H9 (cell line): ENCODE measurements at regions not wholly inside any gene's neighbourhood (a gene's known extent, or its start where the extent isn't known, plus 50 kb on each side); places are given as distances from the start of the nearest gene placed in this dataset.

Experiments used
- DNase-seq: peaks from one replicate; pipeline ENCODE4 v3.0.0-alpha.2; 2017
- H2AFZ ChIP-seq: one replicate; pipeline ENCODE4 v1.6.1; 2013; ENCODE audit warnings: mild to moderate bottlenecking, low read length, control low read depth, moderate library complexity
- H2AK5ac ChIP-seq: 2 replicates; pipeline ENCODE4 v1.6.1; 2013; ENCODE audit warnings: low read length, control low read depth, mixed read lengths; ENCODE audit not compliant: insufficient read length
- H2BK120ac ChIP-seq: one replicate; pipeline ENCODE4 v1.6.1; 2013; ENCODE audit warnings: low read depth, mild to moderate bottlenecking, low read length, control low read depth, inconsistent platforms; ENCODE audit not compliant: poor library complexity, severe bottlenecking
- H2BK12ac ChIP-seq: 2 replicates; pipeline ENCODE4 v1.6.1; 2013; ENCODE audit warnings: low read length, control low read depth, mixed read lengths, low read depth; ENCODE audit not compliant: insufficient read length
- H2BK15ac ChIP-seq: 2 replicates; pipeline ENCODE4 v1.6.1; 2013; ENCODE audit warnings: low read depth, low read length, control low read depth
- H2BK20ac ChIP-seq: one replicate; pipeline ENCODE4 v1.6.1; 2013; ENCODE audit warnings: low read depth, mild to moderate bottlenecking, low read length, control low read depth, inconsistent platforms; ENCODE audit not compliant: poor library complexity, severe bottlenecking
- H2BK5ac ChIP-seq: 2 replicates; pipeline ENCODE4 v1.6.1; 2013; ENCODE audit warnings: low read length, control low read depth, mixed read lengths; ENCODE audit not compliant: insufficient read length
- H3K14ac ChIP-seq: 2 replicates; pipeline ENCODE4 v1.6.1; 2013; ENCODE audit warnings: low read length, control low read depth; ENCODE audit not compliant: insufficient read depth
- H3K18ac ChIP-seq: 2 replicates; pipeline ENCODE4 v1.6.1; 2013; ENCODE audit warnings: low read depth, mild to moderate bottlenecking, mixed read lengths, low read length, control low read depth; ENCODE audit not compliant: insufficient read length
- H3K23ac ChIP-seq: 2 replicates; pipeline ENCODE4 v1.6.1; 2013; ENCODE audit warnings: low read length, control low read depth, mixed read lengths, low read depth; ENCODE audit not compliant: insufficient read length
- H3K23me2 ChIP-seq: 2 replicates; pipeline ENCODE4 v1.6.1; 2013; ENCODE audit warnings: low read depth, mild to moderate bottlenecking, mixed read lengths, low read length, control low read depth; ENCODE audit not compliant: insufficient read length, poor library complexity, severe bottlenecking
- H3K27ac ChIP-seq: 2 replicates; pipeline ENCODE4 v1.5.1; 2013; ENCODE audit warnings: low read length, control low read depth, mixed read lengths, low read depth; ENCODE audit not compliant: insufficient read length
- H3K27me3 ChIP-seq: 2 replicates; pipeline ENCODE4 v1.6.1; 2013; ENCODE audit warnings: low read length, control low read depth, inconsistent platforms; ENCODE audit not compliant: insufficient read depth
- H3K4ac ChIP-seq: 2 replicates; pipeline ENCODE4 v1.6.1; 2013; ENCODE audit warnings: low read depth, mild to moderate bottlenecking, control low read depth, inconsistent platforms, low read length, moderate library complexity
- H3K4me1 ChIP-seq: 2 replicates; pipeline ENCODE4 v1.6.1; 2013; ENCODE audit warnings: low read length, control low read depth, inconsistent platforms; ENCODE audit not compliant: insufficient read depth
- H3K4me2 ChIP-seq: 2 replicates; pipeline ENCODE4 v1.6.1; 2013; ENCODE audit warnings: low read length, control low read depth, mixed read lengths; ENCODE audit not compliant: insufficient read length, insufficient read depth
- H3K56ac ChIP-seq: 2 replicates; pipeline ENCODE4 v1.6.1; 2013; ENCODE audit warnings: low read depth, mild to moderate bottlenecking, mixed read lengths, low read length, control low read depth; ENCODE audit not compliant: insufficient read length
- H3K79me1 ChIP-seq: 2 replicates; pipeline ENCODE4 v1.6.1; 2013; ENCODE audit warnings: low read depth, mild to moderate bottlenecking, moderate library complexity, low read length, control low read depth, inconsistent platforms; ENCODE audit not compliant: insufficient read depth, poor library complexity, severe bottlenecking
- H3K79me2 ChIP-seq: 2 replicates; pipeline ENCODE4 v1.6.1; 2013; ENCODE audit warnings: low read length, control low read depth, inconsistent platforms; ENCODE audit not compliant: insufficient read depth
- H3K9ac ChIP-seq: 2 replicates; pipeline ENCODE4 v1.6.1; 2013; ENCODE audit warnings: low read length, control low read depth, mixed read lengths; ENCODE audit not compliant: insufficient read length; ENCODE audit errors: extremely low read depth
- H3K9me3 ChIP-seq: one replicate; pipeline ENCODE4 v1.6.1; 2013; ENCODE audit warnings: low read depth, low read length, inconsistent platforms; ENCODE audit not compliant: control insufficient read depth
- H3T11ph ChIP-seq: one replicate; pipeline ENCODE4 v1.6.1; 2013; ENCODE audit warnings: mild to moderate bottlenecking, low read length, control low read depth, inconsistent platforms
- H4K20me1 ChIP-seq: one replicate; pipeline ENCODE4 v1.6.1; 2013; ENCODE audit not compliant: control insufficient read depth, insufficient read length, insufficient read depth
- H4K5ac ChIP-seq: 2 replicates; pipeline ENCODE4 v1.6.1; 2013; ENCODE audit warnings: low read depth, mild to moderate bottlenecking, mixed read lengths, low read length, control low read depth; ENCODE audit not compliant: insufficient read length
- H4K8ac ChIP-seq: replicated peaks from 2 replicates; pipeline ENCODE4 v1.6.1; 2013; ENCODE audit warnings: low read length, control low read depth, mixed read lengths, low read depth; ENCODE audit not compliant: insufficient read length
- H4K91ac ChIP-seq: 2 replicates; pipeline ENCODE4 v1.6.1; 2013; ENCODE audit warnings: low read depth, mild to moderate bottlenecking, moderate library complexity, mixed read lengths, low read length, control low read depth; ENCODE audit not compliant: insufficient read length
- H3K27ac Mint-ChIP-seq, 3 experiments: 2 replicates in 2 of 3; 3 replicates in 1 of 3; pipeline ENCODE4 v1.8.0; 2020 to 2021; ENCODE audit warnings: mixed read lengths in 3 of 3, mild to moderate bottlenecking in 1 of 3, moderate library complexity in 1 of 3
- H3K27me3 Mint-ChIP-seq: 2 replicates; pipeline ENCODE4 v1.8.0; 2021; ENCODE audit warnings: low read depth, mild to moderate bottlenecking, moderate library complexity, mixed read lengths
- H3K36me3 Mint-ChIP-seq, 3 experiments: 2 replicates in 2 of 3; 3 replicates in 1 of 3; pipeline ENCODE4 v1.8.0; 2020 to 2021; ENCODE audit warnings: low read depth in 3 of 3, mixed read lengths in 3 of 3; ENCODE audit not compliant: insufficient read depth in 1 of 3
- H3K4me1 Mint-ChIP-seq, 2 experiments: 2 replicates each; pipeline ENCODE4 v1.8.0; 2020; ENCODE audit warnings: mixed read lengths in 2 of 2
- H3K4me3 Mint-ChIP-seq, 2 experiments: 2 replicates in 1 of 2; 3 replicates in 1 of 2; pipeline ENCODE4 v1.8.0; 2020 to 2021; ENCODE audit warnings: mild to moderate bottlenecking in 2 of 2, mixed read lengths in 2 of 2, moderate library complexity in 1 of 2
- H3K9me3 Mint-ChIP-seq, 2 experiments: 2 replicates in 1 of 2; 3 replicates in 1 of 2; pipeline ENCODE4 v1.8.0; 2020; ENCODE audit warnings: mild to moderate bottlenecking in 2 of 2, mixed read lengths in 2 of 2, moderate library complexity in 1 of 2
- CTCF ChIP-seq: fragments of 200-600 bp; sonication (generic); conservative IDR thresholded peaks from 3 replicates; pipeline ENCODE4 v1.8.0; 2021; ENCODE audit warnings: antibody characterized with exemption, mild to moderate bottlenecking
- WGBS: extraction: QIAGEN DNeasy Blood & Tissue Kit; methylation state at CpG from one replicate; pipeline ENCODE4 v1.1.7; 2013; ENCODE audit warnings: missing lambda C conversion rate, low lambda C conversion rate, mixed read lengths; ENCODE audit not compliant: insufficient read length; ENCODE audit errors: extremely low coverage; 5-methylcytosine and 5-hydroxymethylcytosine counted together

DNA sequence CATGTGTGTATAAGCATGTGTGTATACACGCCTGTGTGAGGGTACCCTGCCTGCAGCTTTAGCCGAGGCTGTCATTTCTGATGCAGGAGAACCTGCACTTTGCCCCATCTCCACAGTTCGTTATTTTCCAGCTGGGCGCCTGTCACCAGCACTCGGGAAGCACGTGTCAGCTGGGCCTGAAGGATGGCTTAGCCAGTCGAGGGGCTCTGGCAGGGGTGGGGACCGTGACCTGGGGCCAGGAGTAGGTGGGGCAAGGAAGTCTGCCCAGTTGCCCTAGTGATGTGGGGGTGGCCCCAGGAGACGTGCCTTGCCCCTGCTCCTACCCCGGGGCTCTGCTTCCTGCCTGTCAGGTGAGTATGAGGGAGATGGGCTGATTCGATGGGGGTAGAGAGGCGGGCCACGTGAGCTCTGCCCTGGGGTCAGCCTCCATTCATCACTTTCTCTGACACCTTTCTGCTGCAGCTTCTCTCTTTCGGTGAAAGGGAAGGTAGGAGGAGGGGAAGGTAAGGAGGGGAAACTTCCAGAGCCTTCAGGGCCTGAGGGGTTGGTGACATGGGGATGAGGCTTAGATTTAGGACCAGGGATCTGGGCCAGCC lies 130.6 kb upstream of the SKOR2 start:
- Histone ChIP-seq H3K9ac (no peak overlapping the region), H3T11ph (no peak overlapping the region), H3K27me3 (no peaks in the 10 kb centered on the region; the same call in 1 of the 2 replicates), H3K56ac (no peak overlapping the region), H3K4ac (no peak overlapping the region), H3K4me1 (no peaks in the 10 kb centered on the region), H2BK12ac (no peak overlapping the region), H3K9me3 (no peaks in the 10 kb centered on the region), H2BK15ac (no peak overlapping the region), H2BK120ac (no peak overlapping the region), H4K8ac (no peak overlapping the region), H2AK5ac (no peak overlapping the region), H2BK5ac (no peak overlapping the region), H3K27ac (no peak overlapping the region), H3K79me2 (no peaks in the 10 kb centered on the region), H4K5ac (no peak overlapping the region), H3K23ac (no peak overlapping the region), H3K18ac (no peak overlapping the region), H3K79me1 (no peaks in the 10 kb centered on the region), H3K4me2 (no peak overlapping the region), H4K91ac (no peak overlapping the region), H4K20me1 (no peaks in the 10 kb centered on the region), H2BK20ac (no peak overlapping the region), H3K23me2 (no peaks in the 10 kb centered on the region), H2AFZ (no peak overlapping the region), H3K14ac (no peak overlapping the region)
- Mint-ChIP-seq H3K9me3 (no peaks in the 10 kb centered on the region; a peak in 2 of 5 replicates), H3K4me1 (peaks cover 3 to 9% of the 10 kb centered on the region in 2 experiments), H3K27me3 (peaks cover 3% of the 10 kb centered on the region; the same call in 1 of the 2 replicates), H3K27ac (no peak overlapping the region), H3K4me3 (no peak overlapping the region), H3K36me3 (no peaks in the 10 kb centered on the region)
- no peak for TF ChIP-seq CTCF
- no peak for DNase-seq
- WGBS: no CpG with 5 or more reads among the region's 14 CpGs
